HG03196 (cell line): ENCODE measurements at regions not wholly inside any gene's neighbourhood (a gene's known extent, or its start where the extent isn't known, plus 50 kb on each side); places are given as distances from the start of the nearest gene placed in this dataset.

Experiments
- ATAC-seq: cut with Tn5 transposase; IDR thresholded peaks from one replicate; pipeline ENCODE4 v1.9.1; 2021; ENCODE audit not compliant: unreplicated experiment

- no peak for ATAC-seq
Observed at GRCh38 chr16:86965331-86965730, 351.9 kb downstream of the C16orf95 start.

- no peak for ATAC-seq
Observed at GRCh38 chr16:86965840-86966550, 351.2 kb downstream of the C16orf95 start.

DNA sequence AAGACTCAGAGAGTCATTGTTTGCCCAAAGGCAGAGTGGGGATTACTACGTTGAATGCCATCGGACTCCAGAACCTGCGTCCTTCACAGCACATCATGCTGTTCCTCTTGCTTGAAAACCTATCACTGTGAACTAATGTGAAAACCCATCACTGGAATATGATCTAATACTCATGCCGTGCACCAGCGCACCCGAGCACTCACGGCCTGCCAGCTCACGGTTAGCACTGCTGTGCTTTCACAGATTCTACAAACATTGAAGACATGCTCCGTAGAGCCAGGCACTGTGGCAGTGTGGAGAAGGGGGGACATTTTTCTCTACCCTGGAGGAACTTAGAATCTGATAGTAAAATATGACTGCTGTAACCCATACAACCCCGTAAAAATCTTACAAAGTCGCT lies 350.4 kb downstream of the C16orf95 start:
- ATAC-seq: no peak

- no peak for ATAC-seq
Observed at GRCh38 chr16:86968866-86969265, 348.3 kb downstream of the C16orf95 start.

DNA sequence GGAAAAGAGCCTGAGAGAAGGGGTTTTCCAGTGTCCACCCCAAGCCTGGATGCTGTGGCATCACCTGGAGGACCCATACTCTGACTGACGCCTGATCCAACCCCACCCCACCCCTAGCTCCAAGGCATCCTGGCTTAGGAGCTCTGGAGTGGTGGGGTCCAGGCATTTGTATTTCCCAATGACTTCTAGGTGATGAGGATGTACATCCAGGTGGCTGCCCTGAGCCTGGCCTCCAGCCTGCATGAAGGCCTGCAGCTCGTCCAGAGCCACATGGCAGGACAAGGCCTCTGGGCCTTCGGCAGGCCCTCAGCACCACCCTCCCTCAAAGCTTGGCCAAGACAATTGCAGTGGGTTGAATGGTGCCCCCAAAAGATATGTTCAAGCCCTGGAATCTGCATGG lies 347.5 kb downstream of the C16orf95 start:
- ATAC-seq: no peak

DNA sequence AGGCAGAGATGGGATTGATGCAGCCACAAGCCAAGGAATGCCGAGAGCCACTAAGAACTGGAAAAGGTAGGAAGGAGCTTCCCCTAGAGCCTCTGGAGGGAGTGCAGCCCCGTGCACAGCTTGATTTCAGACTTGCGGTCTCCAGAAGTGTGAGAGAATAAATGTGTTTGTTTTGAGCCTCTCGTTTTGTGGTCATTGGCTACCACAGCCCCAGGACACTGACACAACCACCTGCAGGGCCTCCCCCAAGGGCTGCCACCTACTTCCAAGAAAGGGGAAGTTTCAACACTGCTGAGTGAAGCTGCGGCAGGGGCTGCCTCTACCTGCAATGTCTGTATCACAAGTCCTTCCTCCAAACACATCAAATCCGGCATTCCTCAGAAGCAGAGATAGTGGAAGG lies 346.9 kb downstream of the C16orf95 start:
- no peak for ATAC-seq

GRCh38 chr16:86970726-86971125 lies 346.5 kb downstream of the C16orf95 start:
- ATAC-seq: no peak

GRCh38 chr16:86971251-86971650 lies 345.9 kb downstream of the C16orf95 start:
- no peak for ATAC-seq

- ATAC-seq: no peak
Observed at GRCh38 chr16:86974120-86974519, 343.1 kb downstream of the C16orf95 start.

DNA sequence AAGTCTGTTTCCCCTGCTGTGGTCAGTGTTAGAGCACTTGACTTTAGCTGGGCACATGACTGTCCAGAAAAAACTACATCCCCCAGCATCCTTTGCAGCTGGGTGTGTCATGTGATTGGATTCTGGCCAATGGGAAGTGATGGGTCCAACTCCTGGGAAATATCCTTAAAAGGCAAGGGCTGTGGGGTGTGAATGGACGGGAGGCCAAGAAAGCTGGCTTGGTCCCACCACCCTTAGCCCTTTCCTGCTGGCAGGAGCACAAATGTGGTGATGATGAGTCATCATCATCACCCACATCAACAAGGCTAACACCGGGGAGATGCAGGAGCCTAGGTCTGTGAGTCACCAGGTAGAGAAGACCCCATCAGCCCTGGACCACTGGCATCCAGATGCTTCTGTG lies 341.7 kb downstream of the C16orf95 start:
- ATAC-seq: no peak

- no peak for ATAC-seq
Observed at GRCh38 chr16:86977076-86977676, 340.0 kb downstream of the C16orf95 start.

DNA sequence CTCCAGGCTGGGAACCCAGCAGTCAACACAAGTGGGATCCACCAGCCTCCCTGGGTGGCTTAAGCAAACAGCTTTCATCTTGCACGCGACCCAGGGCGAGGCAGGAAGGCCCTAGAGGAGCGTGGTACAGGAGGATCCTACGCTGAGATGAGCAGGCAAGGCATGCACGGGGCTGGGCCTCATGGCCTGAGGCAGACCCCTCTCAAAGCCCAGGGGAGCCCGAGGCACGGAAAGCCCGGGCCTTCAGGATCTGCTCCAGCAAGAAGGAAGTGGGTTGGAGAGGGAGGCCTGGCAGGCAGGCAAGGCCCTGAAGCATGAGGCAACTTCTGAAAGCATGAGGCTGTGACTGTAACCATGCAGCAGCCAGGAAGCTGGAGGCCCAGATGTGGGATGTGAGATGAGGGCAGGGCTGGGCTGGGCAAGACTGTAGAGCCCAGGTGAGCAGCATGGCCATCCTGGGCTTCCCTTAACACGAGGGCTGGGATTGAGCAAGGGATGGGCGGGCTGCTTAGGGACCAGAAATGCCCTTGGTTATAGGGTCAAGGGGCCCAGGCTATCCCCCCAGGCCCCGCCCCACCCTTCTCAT lies 338.7 kb downstream of the C16orf95 start:
- no peak for ATAC-seq

- no peak for ATAC-seq
Observed at GRCh38 chr16:86979061-86979460, 338.1 kb downstream of the C16orf95 start.

DNA sequence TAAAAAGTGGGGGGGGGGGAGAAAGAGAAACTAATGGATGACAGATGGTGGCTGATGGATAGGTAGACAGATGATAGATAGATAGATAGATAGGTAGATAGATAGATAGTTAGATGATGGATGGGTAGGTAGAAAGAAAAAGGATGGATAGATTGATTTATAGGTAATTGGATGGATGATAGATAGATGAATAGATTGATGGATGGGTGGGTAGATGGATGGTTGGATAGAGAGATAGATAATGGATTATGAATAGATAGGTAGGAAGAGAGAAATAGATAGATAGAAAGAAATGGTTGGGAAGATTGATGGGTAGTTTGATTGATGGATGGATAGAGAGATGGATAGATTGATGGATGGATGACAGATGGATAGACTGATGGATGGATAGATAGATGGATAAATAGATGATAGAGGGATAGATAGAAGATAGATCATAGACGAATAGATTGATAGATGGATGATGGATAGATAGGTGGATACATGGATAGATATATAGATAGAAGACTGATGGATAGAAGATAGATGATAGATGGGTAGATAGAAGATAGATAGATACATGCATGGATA lies 337.1 kb downstream of the C16orf95 start:
- no peak for ATAC-seq

DNA sequence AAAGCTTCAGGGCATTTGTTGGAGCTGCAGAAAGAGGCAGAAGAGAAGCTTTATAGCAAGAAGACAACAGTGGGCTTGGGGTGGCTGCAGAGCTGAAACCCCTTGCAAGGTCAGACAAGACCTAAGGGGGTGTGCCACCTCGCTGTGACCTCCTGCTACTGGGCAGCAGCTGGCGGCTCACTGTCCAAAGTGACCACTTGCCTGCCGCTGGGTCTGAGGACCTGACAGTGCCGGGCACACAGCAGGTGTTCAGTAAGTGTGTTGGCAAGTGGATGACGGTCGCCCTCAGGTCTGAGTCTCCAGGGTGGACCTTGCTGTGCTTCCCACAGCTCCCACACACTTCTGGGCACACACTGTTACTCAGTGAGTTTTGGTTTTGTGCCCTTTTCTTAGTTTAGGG lies 336.5 kb downstream of the C16orf95 start:
- no peak for ATAC-seq

DNA sequence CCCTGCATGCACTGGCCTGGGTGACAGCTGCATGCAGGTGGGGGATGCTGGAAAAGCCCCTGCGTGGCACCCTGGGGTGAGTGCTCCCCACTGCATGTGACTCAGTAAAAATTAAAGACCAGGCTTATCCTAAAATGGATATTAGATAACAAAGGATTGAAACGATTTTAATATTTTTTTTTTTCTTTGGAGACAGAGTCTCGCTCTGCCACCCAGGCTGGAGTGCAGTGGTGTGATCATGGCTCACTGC lies 334.9 kb downstream of the C16orf95 start:
- ATAC-seq: no peak

DNA sequence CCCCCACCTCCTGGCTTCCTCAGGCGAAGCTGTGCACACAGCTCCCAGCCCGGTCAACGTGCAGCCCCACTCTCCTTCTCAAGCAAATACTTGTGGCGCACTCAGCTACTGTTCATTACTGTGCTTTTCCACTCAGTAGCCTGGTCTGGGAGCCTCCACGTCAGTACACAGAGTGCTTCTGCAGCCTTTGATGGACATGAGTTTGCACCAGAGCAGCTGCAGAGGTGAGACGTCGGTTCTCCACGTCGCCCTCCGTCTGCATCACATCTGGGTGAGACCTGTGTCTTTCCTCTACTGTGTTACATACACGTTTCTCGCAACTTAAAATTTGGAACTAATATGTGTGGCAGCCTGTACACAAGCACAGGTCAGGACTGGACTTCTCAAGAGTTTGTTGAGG lies 334.3 kb downstream of the C16orf95 start:
- no peak for ATAC-seq

DNA sequence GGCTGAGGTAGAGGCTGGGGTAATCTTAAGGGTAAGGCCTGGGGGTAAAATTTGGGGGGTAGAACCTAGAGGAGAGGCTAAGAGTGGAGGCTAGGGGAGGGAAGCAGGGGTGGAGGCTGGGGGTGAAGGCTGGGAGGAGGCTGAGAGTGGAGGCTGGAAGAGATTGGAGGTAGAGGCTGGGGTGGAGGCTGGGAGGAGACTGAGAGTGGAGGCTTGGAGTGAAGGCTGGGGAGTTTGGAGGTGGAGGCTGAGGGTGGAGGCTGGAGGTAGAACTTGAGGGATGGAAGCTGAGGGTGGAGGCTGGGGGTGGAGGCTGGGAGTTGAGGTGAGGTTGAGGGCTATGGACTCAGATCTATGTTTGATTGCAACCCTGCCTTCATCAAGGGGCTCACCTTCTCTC lies 333.6 kb downstream of the C16orf95 start:
- ATAC-seq: no peak

GRCh38 chr16:86984343-86984742 lies 332.8 kb downstream of the C16orf95 start:
- no peak for ATAC-seq

GRCh38 chr16:86984991-86985647 lies 332.1 kb downstream of the C16orf95 start:
- ATAC-seq: no peak

- ATAC-seq: no peak
Observed at GRCh38 chr16:86985648-86986015, 331.6 kb downstream of the C16orf95 start.

DNA sequence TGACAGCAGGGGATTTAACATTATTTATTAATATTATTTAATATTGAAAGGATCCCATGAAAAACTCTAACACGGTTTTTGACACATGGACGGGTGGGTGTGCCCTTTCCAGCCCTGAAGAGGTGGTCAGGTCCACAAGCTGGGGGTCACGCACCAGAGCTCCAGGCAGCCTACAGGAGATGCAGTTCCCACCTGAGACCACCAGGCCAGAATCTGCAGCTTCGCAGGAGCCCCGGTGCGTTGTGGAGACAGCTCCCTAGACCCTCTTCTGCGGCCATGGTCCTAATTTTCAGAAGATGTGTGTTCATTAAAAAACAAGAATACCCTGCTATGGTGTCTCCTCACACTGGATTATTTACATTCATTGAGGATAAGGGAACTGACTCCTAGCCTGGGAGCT lies 331.1 kb downstream of the C16orf95 start:
- no peak for ATAC-seq
